Keratinocyte (primary cell): ENCODE measurements at regions not wholly inside any gene's neighbourhood (a gene's known extent, or its start where the extent isn't known, plus 50 kb on each side); places are given as distances from the start of the nearest gene placed in this dataset.

ENCODE experiments used
- DNase-seq: peaks from one replicate; pipeline ENCODE4 v3.0.0-alpha.2; 2011; ENCODE audit warnings: low read depth, missing footprints, low spot score
- FAIRE-seq: peaks from 2 replicates; lab custom pipeline; 2011; peaks lifted over from hg19 to GRCh38; lab: Jason Lieb, UNC
- H2AFZ ChIP-seq: 2 replicates; pipeline ENCODE4 v1.6.0; 2012; ENCODE audit warnings: low read length, control low read depth, inconsistent platforms; ENCODE audit not compliant: control insufficient read depth
- H3K27ac ChIP-seq: 2 replicates; pipeline ENCODE4 v1.5.1; 2011; ENCODE audit warnings: low read length; ENCODE audit not compliant: control insufficient read depth, insufficient read depth
- H3K27me3 ChIP-seq: 3 replicates; pipeline ENCODE4 v1.6.0; 2011; ENCODE audit warnings: low read length; ENCODE audit not compliant: control insufficient read depth, insufficient read depth; ENCODE audit errors: extremely low read depth
- H3K36me3 ChIP-seq, 2 experiments: 2 replicates in 1 of 2; 3 replicates in 1 of 2; pipeline ENCODE4 v1.5.1; 2011; ENCODE audit warnings: low read length in 2 of 2, mild to moderate bottlenecking in 1 of 2; ENCODE audit not compliant: control insufficient read depth in 2 of 2, insufficient read depth in 2 of 2; ENCODE audit errors: extremely low read depth in 1 of 2
- H3K4me1 ChIP-seq: 3 replicates; pipeline ENCODE4 v1.5.1; 2011; ENCODE audit warnings: low read length; ENCODE audit not compliant: control insufficient read depth, insufficient read depth; ENCODE audit errors: extremely low read depth
- H3K4me2 ChIP-seq: 3 replicates; pipeline ENCODE4 v1.6.0; 2011; ENCODE audit warnings: low read depth, low read length; ENCODE audit not compliant: control insufficient read depth, insufficient read depth; ENCODE audit errors: extremely low read depth
- H3K4me3 ChIP-seq, 3 experiments: fragments of 200-600 bp in 1 of 3; sonication (generic) in 1 of 3; 2 replicates in 2 of 3; 3 replicates in 1 of 3; pipeline ENCODE4 v1.5.1; 2011 to 2016; ENCODE audit warnings: low read length in 3 of 3, mild to moderate bottlenecking in 3 of 3, control low read depth in 2 of 3, inconsistent platforms in 1 of 3, low read depth in 1 of 3, mixed read lengths in 1 of 3, mixed run types in 1 of 3, moderate library complexity in 1 of 3; ENCODE audit not compliant: control insufficient read depth in 2 of 3, insufficient read depth in 2 of 3; ENCODE audit errors: extremely low read depth in 1 of 3
- H3K79me2 ChIP-seq: 2 replicates; pipeline ENCODE4 v1.6.0; 2012; ENCODE audit warnings: low read length; ENCODE audit not compliant: control insufficient read depth, insufficient read depth
- H3K9ac ChIP-seq: 3 replicates; pipeline ENCODE4 v1.6.0; 2011; ENCODE audit warnings: low read length; ENCODE audit not compliant: control insufficient read depth, insufficient read depth; ENCODE audit errors: extremely low read depth
- H3K9me1 ChIP-seq: 3 replicates; pipeline ENCODE4 v1.6.0; 2011; ENCODE audit warnings: low read length; ENCODE audit not compliant: control insufficient read depth, insufficient read depth; ENCODE audit errors: extremely low read depth
- H3K9me3 ChIP-seq: 2 replicates; pipeline ENCODE4 v1.5.1; 2012; ENCODE audit warnings: low read depth, low read length; ENCODE audit not compliant: control insufficient read depth
- H4K20me1 ChIP-seq: 3 replicates; pipeline ENCODE4 v1.6.0; 2011; ENCODE audit warnings: low read length; ENCODE audit not compliant: control insufficient read depth, insufficient read depth; ENCODE audit errors: extremely low read depth
- CTCF ChIP-seq, 3 experiments: IDR thresholded peaks in 1 of 3; conservative IDR thresholded peaks in 1 of 3; optimal IDR thresholded peaks in 1 of 3; 2 replicates in 2 of 3; 3 replicates in 1 of 3; pipeline versions ENCODE3 to v1.5.1; 2011; ENCODE audit warnings: low read length in 3 of 3, mild to moderate bottlenecking in 3 of 3, moderate library complexity in 2 of 3, control low read depth in 1 of 3, inconsistent platforms in 1 of 3; ENCODE audit not compliant: insufficient read depth in 2 of 3; ENCODE audit errors: extremely low read depth in 1 of 3
- EZH2 ChIP-seq: IDR thresholded peaks from one replicate; pipeline ENCODE4 v1.6.1; 2012; ENCODE audit warnings: inconsistent platforms, mild to moderate bottlenecking, low read length, moderate library complexity
- dilution Hi-C: fragments of 300-500 bp; cut with MboI; formaldehyde crosslinking; loops from one replicate; pipeline ENCODE4 v1.7.0; 2020; ENCODE audit warnings: low sequenced_read_pairs; ENCODE audit not compliant: extremely low pct_ligation_motif_present

GRCh38 chr9:97756991-97757390, 59.9 kb upstream of the XPA start:
- Histone ChIP-seq H3K36me3 (no peaks in the 10 kb centered on the region), H3K4me3 (no peak overlapping the region), H2AFZ (no peak overlapping the region), H3K4me2 (no peak overlapping the region), H3K79me2 (no peaks in the 10 kb centered on the region), H3K9ac (no peak overlapping the region), H3K9me1 (no peaks in the 10 kb centered on the region), H3K9me3 (no peaks in the 10 kb centered on the region), H3K27me3 (peaks cover 5% of the 10 kb centered on the region), H4K20me1 (no peaks in the 10 kb centered on the region), H3K27ac (no peak overlapping the region), H3K4me1 (peaks cover 2% of the 10 kb centered on the region)
- TF ChIP-seq EZH2 (no peak), CTCF (optimal IDR thresholded peaks at IDR 0.05 in 1 of 3, IDR thresholded peaks at IDR 0.05 in 1 of 3, conservative IDR thresholded peaks at IDR 0.05 in 1 of 3; ENCODE audit: extremely low read depth in 1 of 3, insufficient read depth in 2 of 3, low read length in 3 of 3) (no peak)
- DNase-seq (no peak), FAIRE-seq (no peak)
- dilution Hi-C loops: loop anchor here (10.0 kb wide), 1 partner anchor 48 kb away; no protein-coding TSS in a partner anchor

- dilution Hi-C loops: loop anchor here (10.0 kb wide), 1 partner anchor 46 kb away; no protein-coding TSS in a partner anchor
- H4K20me1 ChIP-seq: no peaks in the 10 kb centered on the region
Observed at GRCh38 chr9:97758334-97758916, 61.3 kb upstream of the XPA start.

More at GRCh38 chr9:97758334-97758916, 61.3 kb upstream of the XPA start:
- no peak overlapping the region for H2AFZ ChIP-seq
- H3K36me3 ChIP-seq: no peaks in the 10 kb centered on the region
- no peaks in the 10 kb centered on the region for H3K9me1 ChIP-seq
- H3K9me3 ChIP-seq: no peaks in the 10 kb centered on the region
- peaks cover 5% of the 10 kb centered on the region for H3K27me3 ChIP-seq
- H3K4me1 ChIP-seq: no peaks in the 10 kb centered on the region
- H3K4me3 ChIP-seq: no peak overlapping the region
- FAIRE-seq: no peak
- H3K9ac ChIP-seq: no peak overlapping the region
- H3K4me2 ChIP-seq: no peak overlapping the region
- no peaks in the 10 kb centered on the region for H3K79me2 ChIP-seq
- H3K27ac ChIP-seq: no peak overlapping the region
- no peak for DNase-seq
- TF ChIP-seq EZH2: no peak
